ENCODE measurements at regions not wholly inside any gene's neighbourhood (a gene's known extent, or its start where the extent isn't known, plus 50 kb on each side); places are given as distances from the start of the nearest gene placed in this dataset.

DNA sequence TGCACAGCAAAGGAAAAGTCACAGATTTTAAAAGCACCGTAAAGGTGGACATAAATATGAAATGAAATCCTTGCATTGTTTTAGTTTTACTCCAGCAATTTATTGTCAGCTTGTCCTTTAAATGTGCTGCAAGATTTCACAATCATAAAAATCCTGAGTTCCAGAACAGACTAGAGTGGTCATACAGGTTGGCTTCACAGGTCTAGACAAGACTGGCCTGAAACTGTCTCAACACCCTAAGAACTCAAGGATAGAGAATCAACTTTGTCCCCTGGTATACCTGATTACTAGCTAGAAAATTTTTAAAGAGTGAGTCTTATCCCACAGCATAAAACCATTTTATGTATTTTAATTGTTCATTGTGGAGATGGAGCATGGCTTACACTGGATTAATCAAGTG, 521.7 kb upstream of the MCTP2 start:
- Mint-ChIP-seq H3K9me3 (no peaks in the 10 kb centered on the region), H3K4me1 (no peaks in the 10 kb centered on the region), H3K4me3 (no peak overlapping the region), H3K36me3 (no peaks in the 10 kb centered on the region), H3K27ac (no peak overlapping the region)
- ATAC-seq (no peak), DNase-seq (ENCODE audit: low spot score in 2 of 2) (no peak)

GRCh38 chr15:93708724-93709445, 522.5 kb upstream of the MCTP2 start:
- ATAC-seq = no peak
- Mint-ChIP-seq H3K4me3 (no peak overlapping the region), H3K36me3 (no peaks in the 10 kb centered on the region), H3K27ac (no peak overlapping the region), H3K4me1 (no peaks in the 10 kb centered on the region), H3K9me3 (no peaks in the 10 kb centered on the region)
- no peak for DNase-seq (ENCODE audit: low spot score in 2 of 2)

GRCh38 chr15:93707751-93708150, 523.6 kb upstream of the MCTP2 start:
- Mint-ChIP-seq H3K27ac (no peak overlapping the region), H3K9me3 (no peaks in the 10 kb centered on the region), H3K4me3 (no peak overlapping the region), H3K36me3 (no peaks in the 10 kb centered on the region), H3K4me1 (no peaks in the 10 kb centered on the region)
- ATAC-seq (no peak), DNase-seq (ENCODE audit: low spot score in 2 of 2) (no peak)

DNA sequence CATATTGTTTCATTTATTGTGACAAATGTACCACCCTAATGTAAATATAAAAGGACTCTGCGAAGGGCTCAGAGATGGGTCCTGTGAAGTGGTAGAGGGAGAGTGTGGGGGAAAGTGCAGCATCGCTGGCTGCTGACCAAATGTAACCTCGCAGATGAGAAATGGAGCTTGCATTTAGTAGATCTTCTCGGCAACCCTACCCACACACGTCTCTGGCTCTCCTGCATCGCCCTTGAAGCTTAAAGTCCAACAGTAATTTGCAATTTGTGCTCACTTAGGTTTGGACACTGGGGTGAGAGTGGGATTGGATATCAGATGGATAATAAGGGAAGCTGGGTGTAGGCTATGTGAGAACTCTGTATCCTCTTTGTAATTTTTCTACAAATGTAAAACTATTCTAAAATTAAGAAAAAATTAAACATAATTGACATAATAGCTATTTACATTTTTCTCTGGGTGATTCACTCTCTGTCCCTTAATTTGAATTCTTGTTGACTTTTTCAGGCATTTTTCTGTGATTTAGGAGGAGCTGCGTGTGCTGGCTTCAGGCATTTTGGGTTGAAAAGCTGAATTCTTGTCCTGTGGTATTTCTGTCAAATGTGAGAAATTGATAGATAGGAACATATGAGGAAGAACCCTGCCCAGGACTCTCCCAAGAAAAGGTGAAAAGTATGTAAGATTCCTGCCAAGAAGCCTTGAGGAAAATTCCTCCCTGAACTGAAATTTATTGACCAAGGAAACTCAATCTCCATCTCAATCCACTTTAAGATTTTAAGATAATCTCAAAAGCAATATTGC, 524.7 kb upstream of the MCTP2 start:
- no peak overlapping the region for H3K27ac Mint-ChIP-seq
- no peak for ATAC-seq
- H3K4me1 Mint-ChIP-seq = no peaks in the 10 kb centered on the region
- H3K4me3 Mint-ChIP-seq = no peak overlapping the region
- DNase-seq (ENCODE audit: low spot score in 2 of 2) = no peak
- H3K9me3 Mint-ChIP-seq = no peaks in the 10 kb centered on the region
- no peaks in the 10 kb centered on the region for H3K36me3 Mint-ChIP-seq

DNA sequence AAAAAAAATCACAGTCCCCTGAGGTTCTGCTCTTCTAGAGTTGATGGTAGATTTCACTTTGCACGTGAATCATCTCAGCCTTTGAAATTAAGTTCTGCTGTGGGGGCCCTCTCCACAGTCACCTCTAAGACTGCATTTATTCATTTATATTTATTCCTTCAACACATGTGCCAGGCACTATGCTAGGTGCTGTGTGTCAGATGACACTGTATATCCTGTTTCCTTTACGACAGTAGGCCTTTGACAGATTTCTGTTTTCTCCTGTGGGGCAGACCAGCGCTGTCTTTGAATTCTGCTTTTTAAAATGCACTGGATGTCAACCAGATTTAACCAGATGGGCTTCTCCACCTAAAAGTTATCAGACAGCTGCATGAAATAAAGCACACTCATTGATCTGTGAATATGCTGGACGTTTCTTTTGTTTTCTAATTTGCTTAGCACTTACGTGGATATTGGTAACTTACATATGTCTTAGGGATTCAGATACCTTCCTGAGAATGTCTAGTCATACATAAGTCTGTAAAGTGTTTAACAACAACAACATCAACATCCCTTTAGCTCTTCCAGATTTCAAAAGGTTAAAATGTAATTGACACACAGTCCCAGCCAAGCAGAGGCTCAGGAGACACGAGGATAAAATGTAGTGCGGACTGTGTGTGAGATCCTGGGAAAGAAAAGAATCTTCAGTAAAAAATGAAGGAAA, 525.5 kb upstream of the MCTP2 start:
- no peak for DNase-seq (ENCODE audit: low spot score in 2 of 2)
- H3K9me3 Mint-ChIP-seq = no peaks in the 10 kb centered on the region
- H3K36me3 Mint-ChIP-seq = no peaks in the 10 kb centered on the region
- ATAC-seq = no peak
- H3K4me3 Mint-ChIP-seq = no peak overlapping the region
- no peak overlapping the region for H3K27ac Mint-ChIP-seq
- H3K4me1 Mint-ChIP-seq = no peaks in the 10 kb centered on the region

DNA sequence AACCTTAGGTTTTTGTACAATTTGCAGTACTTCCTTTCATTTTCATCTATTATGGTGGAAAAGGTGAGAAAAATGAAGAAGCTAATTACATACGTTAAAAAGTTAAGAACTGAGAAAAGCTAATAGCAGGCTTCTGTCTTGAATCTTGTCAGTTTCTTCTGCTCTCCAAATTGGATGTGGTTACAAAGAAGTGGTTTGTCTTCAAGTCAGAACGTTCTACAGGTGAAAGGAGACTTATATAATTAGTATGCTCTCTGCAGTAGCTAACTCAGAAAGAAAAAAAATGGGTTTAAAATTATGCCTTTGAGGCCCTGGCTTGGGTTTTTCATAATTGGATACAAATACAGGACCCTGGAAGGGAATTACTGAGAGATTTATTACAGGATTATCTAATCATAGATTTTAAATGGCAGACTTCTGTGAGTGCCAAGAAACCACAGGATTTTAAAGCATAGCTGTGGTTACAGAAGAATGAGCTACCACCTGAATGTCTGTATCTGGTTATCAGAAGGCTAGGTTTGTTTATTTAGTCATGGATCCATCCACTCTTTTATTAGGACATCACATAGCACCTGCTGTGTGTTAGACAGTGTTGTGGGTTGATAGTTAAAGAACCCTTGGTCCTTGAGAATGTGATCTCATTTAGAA, 528.1 kb upstream of the MCTP2 start:
- Mint-ChIP-seq H3K27ac (no peak overlapping the region), H3K36me3 (no peaks in the 10 kb centered on the region), H3K4me1 (no peaks in the 10 kb centered on the region), H3K4me3 (no peak overlapping the region), H3K9me3 (no peaks in the 10 kb centered on the region)
- ATAC-seq (no peak), DNase-seq (ENCODE audit: low spot score in 2 of 2) (no peak)

DNA sequence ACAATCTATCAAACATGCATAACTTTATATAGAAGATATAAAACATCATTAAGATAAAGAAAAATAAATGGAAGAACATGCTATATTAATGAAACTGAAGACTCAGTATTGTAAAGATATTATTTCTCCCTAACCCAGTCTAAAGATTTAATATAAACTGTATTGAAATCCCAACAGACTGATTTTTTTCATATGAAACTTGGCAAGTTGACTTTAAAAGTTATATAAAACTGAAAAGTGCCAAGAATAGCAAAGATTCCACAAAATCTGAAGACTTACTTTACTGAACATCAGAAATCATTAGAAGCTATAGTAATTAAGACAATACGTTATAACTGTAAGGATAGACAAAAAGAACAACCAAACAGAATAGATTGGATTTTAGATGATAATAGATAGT, 531.3 kb upstream of the MCTP2 start:
- Mint-ChIP-seq H3K4me3 (no peak overlapping the region), H3K9me3 (peaks cover 9% of the 10 kb centered on the region), H3K4me1 (no peaks in the 10 kb centered on the region), H3K27ac (no peak overlapping the region), H3K36me3 (no peaks in the 10 kb centered on the region)
- DNase-seq (ENCODE audit: low spot score in 2 of 2) = no peak
- no peak for ATAC-seq

DNA sequence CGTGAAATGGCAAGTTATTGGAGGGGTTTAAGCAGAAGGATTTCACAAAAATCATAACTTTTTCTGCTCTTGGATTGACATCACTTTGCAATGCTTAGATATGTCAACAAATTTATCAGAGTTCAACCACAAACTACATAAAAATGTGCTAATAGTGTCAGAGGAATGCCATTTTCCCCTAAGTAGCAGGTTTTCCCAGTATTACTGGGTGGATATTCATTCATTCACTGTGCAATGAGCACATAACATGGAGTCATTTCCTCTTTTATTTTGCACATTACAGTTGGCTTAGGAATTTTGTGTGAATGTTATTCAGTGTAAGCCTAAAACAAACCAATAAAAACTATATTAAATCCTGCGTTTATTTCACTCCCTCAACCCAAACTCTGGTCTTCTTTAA, 537.3 kb upstream of the MCTP2 start:
- Mint-ChIP-seq H3K27ac (no peak overlapping the region), H3K36me3 (no peaks in the 10 kb centered on the region), H3K4me1 (no peaks in the 10 kb centered on the region), H3K9me3 (peaks cover 9% of the 10 kb centered on the region), H3K4me3 (no peak overlapping the region)
- DNase-seq (ENCODE audit: low spot score in 2 of 2) (no peak), ATAC-seq (no peak)

DNA sequence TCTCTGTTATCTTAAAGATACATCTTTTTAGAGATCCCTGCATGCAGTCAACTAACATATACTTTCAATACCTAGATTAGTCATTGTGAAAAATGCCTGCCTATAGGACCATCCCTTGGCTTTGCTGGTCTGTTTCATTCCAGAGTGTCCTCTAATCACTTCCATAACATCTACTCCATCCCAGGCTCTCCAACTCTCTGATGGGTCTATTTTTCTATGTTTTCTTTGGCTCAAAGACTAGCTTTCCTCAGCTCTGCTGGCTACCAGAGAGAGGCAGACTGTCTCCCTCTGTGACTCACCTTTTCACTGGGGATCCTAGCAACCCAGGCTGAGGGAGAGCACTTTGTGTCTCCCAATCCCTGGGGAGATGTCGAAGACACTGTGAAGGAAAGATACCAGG, 547.7 kb upstream of the MCTP2 start:
- Mint-ChIP-seq H3K36me3 (no peaks in the 10 kb centered on the region), H3K4me1 (no peaks in the 10 kb centered on the region), H3K4me3 (no peak overlapping the region), H3K9me3 (peaks cover 10% of the 10 kb centered on the region), H3K27ac (no peak overlapping the region)
- DNase-seq (ENCODE audit: low spot score in 2 of 2) (no peak), ATAC-seq (no peak)

- H3K36me3 Mint-ChIP-seq = no peaks in the 10 kb centered on the region
- DNase-seq (ENCODE audit: low spot score in 2 of 2) (no peak), ATAC-seq (no peak)
- no peak overlapping the region for H3K4me3 Mint-ChIP-seq
- H3K27ac Mint-ChIP-seq = no peak overlapping the region
- no peaks in the 10 kb centered on the region for H3K9me3 Mint-ChIP-seq
- H3K4me1 Mint-ChIP-seq = no peaks in the 10 kb centered on the region
Observed at GRCh38 chr15:93671387-93671943, 559.9 kb upstream of the MCTP2 start.

- no peak overlapping the region for H3K4me3 Mint-ChIP-seq
- no peak for DNase-seq (ENCODE audit: low spot score in 2 of 2)
Observed at GRCh38 chr15:93670931-93671330, 560.4 kb upstream of the MCTP2 start.

GRCh38 chr15:93664213-93664956, 567.0 kb upstream of the MCTP2 start:
- H3K27ac Mint-ChIP-seq = no peak overlapping the region
- ATAC-seq (no peak), DNase-seq (ENCODE audit: low spot score in 2 of 2) (no peak)
- no peaks in the 10 kb centered on the region for H3K36me3 Mint-ChIP-seq
- H3K4me1 Mint-ChIP-seq = no peaks in the 10 kb centered on the region
- H3K9me3 Mint-ChIP-seq = no peaks in the 10 kb centered on the region
- H3K4me3 Mint-ChIP-seq = no peak overlapping the region

More at GRCh38 chr15:93670931-93671330, 560.4 kb upstream of the MCTP2 start:
- H3K36me3 Mint-ChIP-seq = no peaks in the 10 kb centered on the region
- H3K27ac Mint-ChIP-seq = no peak overlapping the region
- no peak for ATAC-seq
- H3K4me1 Mint-ChIP-seq = no peaks in the 10 kb centered on the region
- H3K9me3 Mint-ChIP-seq = no peaks in the 10 kb centered on the region

DNA sequence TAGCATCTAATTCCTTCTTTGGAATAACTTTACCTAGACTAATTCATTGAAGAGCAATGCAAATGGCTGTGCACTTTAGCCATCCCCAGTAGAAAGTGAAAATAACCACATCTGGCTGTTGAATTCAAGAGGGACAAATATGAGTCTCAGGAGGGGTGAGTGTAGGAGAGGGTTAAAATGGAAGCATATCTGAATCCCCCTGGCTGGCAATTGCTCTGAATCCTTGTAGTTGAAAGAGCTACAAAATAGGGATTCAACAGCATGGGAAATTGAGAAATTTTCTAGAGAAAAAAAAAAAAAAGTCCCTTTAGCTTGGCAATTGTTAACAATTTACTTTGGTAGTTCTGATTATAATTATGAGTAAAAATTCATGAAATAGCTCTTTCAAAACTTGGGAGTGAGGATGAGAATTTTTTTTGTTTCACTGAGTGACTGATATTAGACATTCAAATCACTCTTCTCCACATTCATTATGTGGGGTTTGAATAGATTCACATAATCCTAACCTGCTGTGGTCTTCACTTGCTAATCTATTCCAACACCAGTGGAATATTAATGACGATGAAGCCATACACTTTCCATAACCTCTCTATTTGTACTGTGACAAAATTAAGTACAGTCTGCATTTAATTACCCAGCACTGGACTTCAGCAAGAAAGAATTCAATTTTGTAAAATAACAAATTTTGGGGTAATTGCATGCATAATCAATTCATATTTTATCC, 569.0 kb upstream of the MCTP2 start:
- Mint-ChIP-seq H3K9me3 (no peaks in the 10 kb centered on the region), H3K27ac (no peak overlapping the region), H3K36me3 (no peaks in the 10 kb centered on the region), H3K4me1 (no peaks in the 10 kb centered on the region), H3K4me3 (no peak overlapping the region)
- ATAC-seq = no peak
- DNase-seq (ENCODE audit: low spot score in 2 of 2) = no peak

All from stimulated activated effector memory CD8-positive, alpha-beta T cell treated with anti-CD3 and anti-CD28 coated beads, Interleukin-12 subunit alpha, Interleukin-12 subunit beta, amount 100 ng/mL, for 72 hours (primary cell).